GM19395 (cell line): ENCODE measurements at regions not wholly inside any gene's neighbourhood (a gene's known extent, or its start where the extent isn't known, plus 50 kb on each side); places are given as distances from the start of the nearest gene placed in this dataset.
"Not testable (repeated sequence)": the region's sequence is repeated elsewhere in the genome, so short reads cannot be mapped to it uniquely, and the experiment has no call there.

Experiments
- ATAC-seq: cut with Tn5 transposase; IDR thresholded peaks from one replicate; pipeline ENCODE4 v1.9.1; 2021; ENCODE audit warnings: mild to moderate bottlenecking, moderate library complexity; ENCODE audit not compliant: unreplicated experiment

DNA sequence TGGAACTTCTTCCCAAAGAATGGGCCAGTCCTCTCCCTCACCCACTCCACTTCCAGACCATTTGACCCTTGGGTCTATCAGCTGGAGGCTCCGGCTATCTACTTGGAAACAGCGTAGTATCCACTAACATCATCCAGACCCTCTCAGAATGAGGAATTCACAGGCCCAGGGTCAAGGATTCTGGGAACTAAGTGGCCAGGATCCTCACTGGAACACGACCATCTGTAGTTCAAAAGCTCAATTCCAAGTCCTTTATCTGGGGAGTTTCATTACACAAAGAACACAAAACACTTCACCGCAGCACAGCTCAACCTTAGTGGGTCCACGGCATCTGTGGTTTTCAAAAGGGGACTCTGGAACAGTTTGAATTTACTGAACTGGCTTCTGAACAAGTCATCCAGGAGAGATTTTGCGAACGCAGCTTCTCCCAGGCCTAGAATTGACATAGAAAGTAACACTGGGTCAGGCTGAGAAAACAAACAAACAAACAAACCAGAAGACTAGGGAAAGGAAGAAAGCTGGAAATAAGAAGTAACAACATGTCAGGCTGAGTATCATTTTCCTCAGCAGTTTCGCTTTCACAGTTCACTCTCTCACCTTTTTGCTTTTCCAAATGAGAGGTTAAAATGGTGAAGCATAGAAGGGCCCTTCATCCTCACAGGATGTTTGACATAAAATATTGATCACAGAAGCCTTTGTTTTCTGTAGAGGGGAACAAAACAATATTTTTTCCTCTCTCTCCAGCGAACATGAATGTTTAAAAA, 57.6 kb upstream of the USP6NL start:
- no peak for ATAC-seq

GRCh38 chr10:11667756-11668155, 56.3 kb upstream of the USP6NL start:
- ATAC-seq: no peak

GRCh38 chr10:11663763-11664555, 52.5 kb upstream of the USP6NL start:
- peak; percentile 87 for ATAC-seq

GRCh38 chr10:11663126-11663515, 51.7 kb upstream of the USP6NL start:
- not testable (repeated sequence) for ATAC-seq

GRCh38 chr10:11661441-11661840, 50.0 kb upstream of the USP6NL start:
- no peak for ATAC-seq
